Esophagus muscularis mucosa (tissue), 4 donors: ENCODE measurements at regions not wholly inside any gene's neighbourhood (a gene's known extent, or its start where the extent isn't known, plus 50 kb on each side); places are given as distances from the start of the nearest gene placed in this dataset.

Experiments
- DNase-seq: peaks from one replicate; pipeline ENCODE4 v3.0.0-alpha.2; 2017; ENCODE audit errors: extremely low spot score
- H3K27ac ChIP-seq, 4 donors: fragments of 200-600 bp; sonication (generic); replicated peaks in 1 of 4; 1 replicate in 3 of 4; 2 replicates in 1 of 4; pipeline ENCODE4 v1.5.1; 2016 to 2019; ENCODE audit warnings: mild to moderate bottlenecking in 1 of 4
- H3K27me3 ChIP-seq, 4 donors: fragments of 200-600 bp; sonication (generic); one replicate each; pipeline versions ENCODE4 v1.5.1 to v1.6.0; 2016 to 2019
- H3K36me3 ChIP-seq, 4 donors: fragments of 200-600 bp; sonication (generic); one replicate each; pipeline ENCODE4 v1.5.1; 2016 to 2019
- H3K4me1 ChIP-seq, 4 donors: fragments of 200-600 bp; sonication (generic); one replicate each; pipeline ENCODE4 v1.5.1; 2016 to 2019
- H3K4me3 ChIP-seq, 4 donors: fragments of 200-600 bp; sonication (generic); 1 replicate in 2 of 4; 2 replicates in 2 of 4; pipeline ENCODE4 v1.5.1; 2016 to 2019; ENCODE audit warnings: mild to moderate bottlenecking in 4 of 4, moderate library complexity in 1 of 4
- H3K9me3 ChIP-seq, 4 donors: fragments of 200-600 bp; sonication (generic); 1 replicate in 3 of 4; 2 replicates in 1 of 4; pipeline ENCODE4 v1.5.1; 2016 to 2019
- EP300 ChIP-seq: sonication (generic); formaldehyde crosslinking; IDR thresholded peaks from one replicate; pipeline ENCODE4 v1.6.1; 2017; ENCODE audit warnings: antibody characterized with exemption
- POLR2A ChIP-seq: fragments of 450-650 bp; IDR thresholded peaks from one replicate; pipeline ENCODE4 v1.6.1; 2017; ENCODE audit warnings: antibody characterized with exemption, moderate library complexity, mild to moderate bottlenecking, low read depth
- POLR2AphosphoS5 ChIP-seq, 2 donors: sonication (generic); formaldehyde crosslinking; IDR thresholded peaks; one replicate each; pipeline ENCODE4 v1.6.1; 2017; ENCODE audit warnings: antibody characterized with exemption in 2 of 2
- WGBS: methylation state at CpG from one replicate; pipeline ENCODE4 v1.1.5; 2018; 5-methylcytosine and 5-hydroxymethylcytosine counted together
- intact Hi-C: fragments of 100-400 bp; cut with DNase I; formaldehyde crosslinking; loops from one replicate; pipeline ENCODE4 v1.15.1; 2023
- TF ChIP-seq, protein P1 (sequence below), 3 experiments: fragments of 200-600 bp in 2 of 3; fragments of 450-650 bp in 1 of 3; sonication (generic) in 2 of 3; IDR thresholded peaks; one replicate each; pipeline ENCODE4 v1.5.1; 2017 to 2019; ENCODE audit warnings: antibody characterized with exemption in 3 of 3, mild to moderate bottlenecking in 2 of 3, moderate library complexity in 1 of 3

DNA sequence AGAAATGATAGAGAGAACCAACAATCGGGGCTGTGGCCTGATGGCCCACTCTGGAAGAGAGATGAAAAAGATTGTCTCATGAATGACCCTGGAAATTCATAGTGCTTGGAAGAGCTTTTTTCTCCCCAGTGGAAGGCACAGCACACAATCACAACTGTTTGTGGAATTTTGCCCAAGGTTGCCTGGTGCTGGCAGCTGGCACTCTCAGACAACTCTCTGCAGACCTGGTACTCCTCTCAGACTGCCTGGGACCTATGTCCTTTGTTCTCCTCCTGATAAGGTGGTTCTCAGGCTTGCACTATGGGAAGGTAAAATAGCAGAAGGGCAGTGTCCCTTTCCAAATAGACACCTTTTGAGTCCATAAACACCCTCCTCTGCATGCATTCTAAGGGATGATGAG lies 144.1 kb upstream of the SEL1L start:
- intact Hi-C loops, result no loop called here
- H3K4me1 ChIP-seq, result no peaks in the 10 kb centered on the region
- no peaks in the 10 kb centered on the region for H3K9me3 ChIP-seq
- no peak overlapping the region for H3K4me3 ChIP-seq
- WGBS, result 73% methylated on average over 1 of the region's 1 CpG
- no peak overlapping the region for H3K27ac ChIP-seq
- no peaks in the 10 kb centered on the region for H3K27me3 ChIP-seq
- TF ChIP-seq EP300 (no peak), POLR2AphosphoS5 (IDR thresholded peaks at IDR 0.05) (no peak), POLR2A (no peak)
- TF ChIP-seq, protein P1, sequence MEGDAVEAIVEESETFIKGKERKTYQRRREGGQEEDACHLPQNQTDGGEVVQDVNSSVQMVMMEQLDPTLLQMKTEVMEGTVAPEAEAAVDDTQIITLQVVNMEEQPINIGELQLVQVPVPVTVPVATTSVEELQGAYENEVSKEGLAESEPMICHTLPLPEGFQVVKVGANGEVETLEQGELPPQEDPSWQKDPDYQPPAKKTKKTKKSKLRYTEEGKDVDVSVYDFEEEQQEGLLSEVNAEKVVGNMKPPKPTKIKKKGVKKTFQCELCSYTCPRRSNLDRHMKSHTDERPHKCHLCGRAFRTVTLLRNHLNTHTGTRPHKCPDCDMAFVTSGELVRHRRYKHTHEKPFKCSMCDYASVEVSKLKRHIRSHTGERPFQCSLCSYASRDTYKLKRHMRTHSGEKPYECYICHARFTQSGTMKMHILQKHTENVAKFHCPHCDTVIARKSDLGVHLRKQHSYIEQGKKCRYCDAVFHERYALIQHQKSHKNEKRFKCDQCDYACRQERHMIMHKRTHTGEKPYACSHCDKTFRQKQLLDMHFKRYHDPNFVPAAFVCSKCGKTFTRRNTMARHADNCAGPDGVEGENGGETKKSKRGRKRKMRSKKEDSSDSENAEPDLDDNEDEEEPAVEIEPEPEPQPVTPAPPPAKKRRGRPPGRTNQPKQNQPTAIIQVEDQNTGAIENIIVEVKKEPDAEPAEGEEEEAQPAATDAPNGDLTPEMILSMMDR (IDR thresholded peaks at IDR 0.05), result no peak
- no peaks in the 10 kb centered on the region for H3K36me3 ChIP-seq
- DNase-seq, result no peak

DNA sequence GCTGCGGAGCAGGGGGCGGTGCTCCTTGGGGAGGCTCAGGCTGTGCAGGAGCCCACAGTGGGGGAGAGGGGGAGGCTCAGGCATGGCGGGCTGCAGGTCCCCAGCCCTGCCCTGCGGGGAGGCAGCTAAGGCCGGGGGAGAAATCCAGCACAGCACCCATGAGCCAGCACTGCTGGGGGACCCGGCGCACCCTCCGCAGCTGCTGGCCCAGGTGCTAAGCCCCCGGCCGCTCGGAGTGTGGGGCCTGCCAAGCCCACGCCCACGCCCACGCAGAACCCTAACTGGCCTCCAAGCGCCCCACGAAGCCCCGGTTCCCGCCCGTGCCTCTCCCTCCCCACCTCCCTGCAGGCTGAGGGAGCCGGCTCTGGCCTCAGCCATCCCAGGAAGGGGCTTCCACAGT lies 145.6 kb upstream of the SEL1L start:
- no peaks in the 10 kb centered on the region for H3K36me3 ChIP-seq
- DNase-seq, result no peak
- no peaks in the 10 kb centered on the region for H3K27me3 ChIP-seq
- WGBS, result 92% methylated on average over 14 of the region's 20 CpGs
- H3K9me3 ChIP-seq, result no peaks in the 10 kb centered on the region
- H3K4me3 ChIP-seq, result no peak overlapping the region
- intact Hi-C loops, result no loop called here
- no peak for TF ChIP-seq POLR2AphosphoS5 (IDR thresholded peaks at IDR 0.05)
- TF ChIP-seq, protein P1 (IDR thresholded peaks at IDR 0.05), result no peak
- TF ChIP-seq POLR2A, result no peak
- no peak for TF ChIP-seq EP300
- H3K4me1 ChIP-seq, result no peaks in the 10 kb centered on the region
- H3K27ac ChIP-seq, result no peak overlapping the region

DNA sequence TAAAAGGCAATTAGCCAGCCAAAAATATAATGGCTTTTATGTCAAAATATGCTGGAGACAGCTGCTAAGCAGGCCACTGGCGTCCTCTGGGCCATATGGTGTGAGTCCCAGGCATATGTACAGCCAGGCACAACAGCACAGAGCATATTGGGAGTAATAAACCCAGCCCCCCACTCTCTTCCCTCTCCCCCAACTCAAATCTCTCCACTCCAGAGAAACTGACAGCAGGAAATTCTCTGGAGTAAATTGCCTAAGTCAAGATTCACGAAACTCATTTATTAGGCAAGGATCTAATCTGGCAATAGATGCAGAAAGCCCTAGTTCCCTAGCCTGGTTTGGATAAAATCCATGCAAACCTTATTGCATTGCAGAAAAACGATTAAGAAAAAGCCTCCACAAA lies 147.9 kb upstream of the SEL1L start:
- no peaks in the 10 kb centered on the region for H3K36me3 ChIP-seq
- TF ChIP-seq EP300 (no peak), POLR2AphosphoS5 (IDR thresholded peaks at IDR 0.05) (no peak), POLR2A (no peak)
- TF ChIP-seq, protein P1 (IDR thresholded peaks at IDR 0.05), result no peak
- no peak overlapping the region for H3K4me3 ChIP-seq
- no peaks in the 10 kb centered on the region for H3K27me3 ChIP-seq
- no peak overlapping the region for H3K27ac ChIP-seq
- H3K4me1 ChIP-seq, result no peaks in the 10 kb centered on the region
- intact Hi-C loops, result no loop called here
- DNase-seq, result no peak
- H3K9me3 ChIP-seq, result no peaks in the 10 kb centered on the region
- WGBS, result 48% methylated on average over 3 of the region's 3 CpGs

DNA sequence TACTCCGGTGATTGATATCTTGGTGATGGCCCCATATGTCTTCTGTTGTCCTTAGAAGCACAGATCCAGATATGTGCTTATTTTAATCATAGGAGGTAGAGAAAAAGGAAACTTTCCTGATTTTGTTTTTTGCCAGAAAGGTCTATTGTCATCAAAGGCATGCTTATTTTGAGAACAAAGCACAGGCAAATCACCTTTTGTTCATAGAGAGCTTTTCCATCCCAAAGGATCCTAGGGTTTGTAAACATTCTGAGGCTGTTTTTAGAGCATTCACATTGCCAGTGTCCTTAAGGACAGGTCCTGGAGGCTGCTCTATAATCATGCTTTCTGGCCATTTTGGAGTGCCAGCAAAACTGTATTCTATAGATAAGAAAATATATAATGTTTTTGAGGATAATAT lies 148.5 kb upstream of the SEL1L start:
- Histone ChIP-seq H3K9me3 (no peaks in the 10 kb centered on the region), H3K4me3 (no peak overlapping the region), H3K27ac (no peak overlapping the region), H3K36me3 (no peaks in the 10 kb centered on the region), H3K4me1 (no peaks in the 10 kb centered on the region), H3K27me3 (no peaks in the 10 kb centered on the region)
- no peak for DNase-seq
- 73% methylated on average over 1 of the region's 1 CpG for WGBS
- intact Hi-C loops, result no loop called here
- TF ChIP-seq POLR2AphosphoS5 (IDR thresholded peaks at IDR 0.05), result no peak
- TF ChIP-seq, protein P1 (IDR thresholded peaks at IDR 0.05), result no peak
- no peak for TF ChIP-seq EP300

DNA sequence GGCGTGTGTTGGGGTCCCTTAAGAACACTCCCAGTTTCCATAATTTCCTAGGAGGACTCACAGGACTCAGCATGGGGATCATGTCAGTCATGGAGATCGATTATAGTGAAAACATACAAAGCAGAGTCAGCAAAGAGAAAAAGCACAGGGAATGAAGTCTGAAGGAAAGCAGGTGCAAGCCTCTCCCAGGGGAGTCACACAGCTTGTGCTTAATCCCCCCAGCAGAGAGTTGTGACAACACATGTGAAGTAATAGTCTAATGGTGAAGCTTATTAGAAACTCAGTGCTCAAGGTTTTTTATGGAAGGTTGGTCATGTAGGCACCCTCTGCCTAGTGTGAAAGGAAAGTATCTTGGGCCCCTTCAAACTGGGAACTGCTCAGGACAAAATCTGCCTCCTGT lies 149.0 kb upstream of the SEL1L start:
- no peaks in the 10 kb centered on the region for H3K27me3 ChIP-seq
- H3K36me3 ChIP-seq, result no peaks in the 10 kb centered on the region
- no peak overlapping the region for H3K4me3 ChIP-seq
- H3K27ac ChIP-seq, result no peak overlapping the region
- intact Hi-C loops, result no loop called here
- DNase-seq, result no peak
- TF ChIP-seq POLR2A (no peak), POLR2AphosphoS5 (IDR thresholded peaks at IDR 0.05) (no peak), EP300 (no peak)
- TF ChIP-seq, protein P1 (IDR thresholded peaks at IDR 0.05), result no peak
- H3K9me3 ChIP-seq, result no peaks in the 10 kb centered on the region
- H3K4me1 ChIP-seq, result no peaks in the 10 kb centered on the region
- 65% methylated on average over 2 of the region's 2 CpGs for WGBS
